Nephron (organoid): ENCODE measurements at regions not wholly inside any gene's neighbourhood (a gene's known extent, or its start where the extent isn't known, plus 50 kb on each side); places are given as distances from the start of the nearest gene placed in this dataset.
A peak's percentile ranks its signal among the peaks of the same experiment; 100 is the strongest.
"Not testable (repeated sequence)": the region's sequence is repeated elsewhere in the genome, so short reads cannot be mapped to it uniquely, and the experiment has no call there.

Experiments used
- H3K27ac Mint-ChIP-seq, 3 experiments: 2 replicates each; pipeline ENCODE4 v1.8.0; 2020; ENCODE audit warnings: mixed read lengths in 3 of 3, mild to moderate bottlenecking in 2 of 3, moderate library complexity in 1 of 3
- H3K27me3 Mint-ChIP-seq: 2 replicates; pipeline ENCODE4 v1.8.0; 2021; ENCODE audit warnings: low read depth, mild to moderate bottlenecking, moderate library complexity, mixed read lengths
- H3K36me3 Mint-ChIP-seq: 2 replicates; pipeline ENCODE4 v1.8.0; 2020; ENCODE audit warnings: low read depth, mixed read lengths
- H3K4me1 Mint-ChIP-seq: 2 replicates; pipeline ENCODE4 v1.8.0; 2020; ENCODE audit warnings: mixed read lengths
- H3K4me3 Mint-ChIP-seq, 3 experiments: 2 replicates each; pipeline ENCODE4 v1.8.0; 2020; ENCODE audit warnings: mild to moderate bottlenecking in 3 of 3, mixed read lengths in 3 of 3, moderate library complexity in 2 of 3
- H3K9me3 Mint-ChIP-seq: 2 replicates; pipeline ENCODE4 v1.8.0; 2020; ENCODE audit warnings: mixed read lengths
- CTCF ChIP-seq, 3 experiments: fragments of 200-600 bp; sonication (generic); IDR thresholded peaks; one replicate each; pipeline ENCODE4 v1.5.0; 2021; ENCODE audit warnings: antibody characterized with exemption in 3 of 3; ENCODE audit not compliant: unreplicated experiment in 3 of 3

- Mint-ChIP-seq H3K9me3 (peaks cover 10% of the 10 kb centered on the region), H3K27me3 (no peaks in the 10 kb centered on the region), H3K4me1 (no peaks in the 10 kb centered on the region), H3K36me3 (no peaks in the 10 kb centered on the region), H3K27ac (no peak overlapping the region), H3K4me3 (no peak overlapping the region)
- no peak for TF ChIP-seq CTCF (IDR thresholded peaks at IDR 0.05; ENCODE audit: unreplicated experiment in 3 of 3)
Observed at GRCh38 chrX:147228153-147228552, 413.6 kb upstream of the CXorf51A start.

- Mint-ChIP-seq H3K4me1 (no peaks in the 10 kb centered on the region), H3K27me3 (no peaks in the 10 kb centered on the region)
- no peak for TF ChIP-seq CTCF (IDR thresholded peaks at IDR 0.05; ENCODE audit: unreplicated experiment in 3 of 3)
Observed at GRCh38 chrX:147226801-147227200, 412.3 kb upstream of the CXorf51A start.

GRCh38 chrX:147217334-147217733, 402.8 kb upstream of the CXorf51A start:
- Mint-ChIP-seq H3K27ac (no peak overlapping the region), H3K9me3 (peaks cover 7% of the 10 kb centered on the region), H3K4me3 (no peak overlapping the region), H3K27me3 (no peaks in the 10 kb centered on the region), H3K36me3 (no peaks in the 10 kb centered on the region), H3K4me1 (no peaks in the 10 kb centered on the region)
- no peak for TF ChIP-seq CTCF (IDR thresholded peaks at IDR 0.05; ENCODE audit: unreplicated experiment in 3 of 3)

More at GRCh38 chrX:147226801-147227200, 412.3 kb upstream of the CXorf51A start:
- no peak overlapping the region for H3K4me3 Mint-ChIP-seq
- no peak overlapping the region for H3K27ac Mint-ChIP-seq
- H3K9me3 Mint-ChIP-seq = peaks cover 11% of the 10 kb centered on the region
- no peaks in the 10 kb centered on the region for H3K36me3 Mint-ChIP-seq

GRCh38 chrX:147200494-147200893, 385.9 kb upstream of the CXorf51A start:
- H3K27me3 Mint-ChIP-seq, H3K4me3 Mint-ChIP-seq, H3K27ac Mint-ChIP-seq, H3K4me1 Mint-ChIP-seq, H3K36me3 Mint-ChIP-seq: not testable (repeated sequence)
- H3K9me3 Mint-ChIP-seq = peaks cover 22% of the 10 kb centered on the region

GRCh38 chrX:147191361-147191760, 376.8 kb upstream of the CXorf51A start:
- H3K36me3 Mint-ChIP-seq = no peaks in the 10 kb centered on the region
- peaks cover 9% of the 10 kb centered on the region for H3K9me3 Mint-ChIP-seq
- no peak overlapping the region for H3K4me3 Mint-ChIP-seq
- H3K27me3 Mint-ChIP-seq = no peaks in the 10 kb centered on the region
- H3K27ac Mint-ChIP-seq = no peak overlapping the region
- no peak for TF ChIP-seq CTCF (IDR thresholded peaks at IDR 0.05; ENCODE audit: unreplicated experiment in 3 of 3)
- H3K4me1 Mint-ChIP-seq = no peaks in the 10 kb centered on the region

- Mint-ChIP-seq H3K36me3 (no peaks in the 10 kb centered on the region), H3K9me3 (peaks cover 5% of the 10 kb centered on the region), H3K4me3 (no peak overlapping the region), H3K27me3 (no peaks in the 10 kb centered on the region), H3K27ac (peak overlapping the region; percentile 48 to 71 (median 50)), H3K4me1 (no peaks in the 10 kb centered on the region)
- no peak for TF ChIP-seq CTCF (IDR thresholded peaks at IDR 0.05; ENCODE audit: unreplicated experiment in 3 of 3)
Observed at GRCh38 chrX:147183161-147183560, 368.6 kb upstream of the CXorf51A start.
